Pancreas (tissue), 10 donors: ENCODE measurements at regions not wholly inside any gene's neighbourhood (a gene's known extent, or its start where the extent isn't known, plus 50 kb on each side); places are given as distances from the start of the nearest gene placed in this dataset.

Experiments
- ATAC-seq, 4 donors: fragments of 200-7000 bp; cut with Tn5 transposase; one replicate each; pipeline versions ENCODE4 v1.8.0 to v1.9.1; 2020; ENCODE audit warnings: mild to moderate bottlenecking in 4 of 4, moderate library complexity in 4 of 4
- DNase-seq, 6 donors: peaks; one replicate each; pipeline ENCODE4 v3.0.0-alpha.2; 2020
- FAIRE-seq: peaks from 2 replicates; lab custom pipeline; 2012; peaks lifted over from hg19 to GRCh38; lab: Jason Lieb, UNC
- H3K27ac ChIP-seq, 4 donors: fragments of 200-600 bp; sonication (generic); 1 replicate in 3 of 4; 2 replicates in 1 of 4; pipeline versions ENCODE4 v1.5.0 to v1.8.0; 2020
- H3K27me3 ChIP-seq, 4 donors: fragments of 200-600 bp; one replicate each; pipeline ENCODE4 v1.8.0; 2021
- H3K36me3 ChIP-seq, 3 donors: fragments of 200-600 bp; sonication (generic) in 1 of 3; one replicate each; pipeline versions ENCODE4 v1.5.0 to v1.8.0; 2020 to 2021
- H3K4me1 ChIP-seq, 3 donors: fragments of 200-600 bp; one replicate each; pipeline ENCODE4 v1.8.0; 2021
- H3K4me3 ChIP-seq, 4 donors: fragments of 200-600 bp; sonication (generic) in 2 of 4; one replicate each; pipeline versions ENCODE4 v1.5.0 to v1.8.0; 2020 to 2021
- H3K9me3 ChIP-seq, 4 donors: fragments of 200-600 bp; one replicate each; pipeline ENCODE4 v1.8.0; 2021
- CTCF ChIP-seq, 4 donors: fragments of 200-600 bp; sonication (generic) in 3 of 4; IDR thresholded peaks; one replicate each; pipeline versions ENCODE4 v1.5.0 to v1.8.0; 2021; ENCODE audit warnings: antibody characterized with exemption in 4 of 4
- WGBS, 2 donors: extraction: QIAGEN DNeasy Blood & Tissue Kit; methylation state at CpG; one replicate each; pipeline ENCODE4 v1.1.7; 2013; 5-methylcytosine and 5-hydroxymethylcytosine counted together
- intact Hi-C, 3 donors: fragments of 100-400 bp; cut with DNase I; formaldehyde crosslinking; loops; one replicate each; pipeline versions ENCODE4 v1.11.1 to v1.14.2; 2022
- donor health status: healthy with polysubstance abuse.
- donor health status: DM: no; HTN: no; CAD: no; lungs with moderate emphysema.
- donor health status: DM: no; HTN: no; CAD: no.
- donor health status: control.
- donor health status: control.
- donor health status: Bipolar disorder and iron deficiency.
- donor health status: DM: yes; HTN: yes; CAD: no.
- donor health status: DM: no; HTN: no; CAD: no.
- donor health status: DM: no; HTN: no; CAD: no.
- donor health status: DM: yes; HTN: yes; CAD: no.

- 29 to 43% methylated on average over 6 of the region's 6 CpGs for WGBS, 2 donors
- H3K4me3 ChIP-seq: no peak overlapping the region
- no peaks in the 10 kb centered on the region for H3K9me3 ChIP-seq
- no peak for TF ChIP-seq CTCF (IDR thresholded peaks at IDR 0.05)
- no peaks in the 10 kb centered on the region for H3K27me3 ChIP-seq
- H3K4me1 ChIP-seq: no peaks in the 10 kb centered on the region
- no peaks in the 10 kb centered on the region for H3K36me3 ChIP-seq
- no peak for DNase-seq
- no peak overlapping the region for H3K27ac ChIP-seq
- intact Hi-C loops: no loop called here
- FAIRE-seq: no peak
- no peak for ATAC-seq
These were observed 1025.6 kb upstream of the GYPC start for GRCh38 chr2:125630377-125630776.

- no peaks in the 10 kb centered on the region for H3K36me3 ChIP-seq
- no peak for TF ChIP-seq CTCF (IDR thresholded peaks at IDR 0.05)
- H3K4me1 ChIP-seq: no peaks in the 10 kb centered on the region
- no peak overlapping the region for H3K27ac ChIP-seq
- ATAC-seq (no peak), FAIRE-seq (no peak), DNase-seq (no peak)
- H3K27me3 ChIP-seq: no peaks in the 10 kb centered on the region
- H3K4me3 ChIP-seq: no peak overlapping the region
- H3K9me3 ChIP-seq: no peaks in the 10 kb centered on the region
- intact Hi-C loops: no loop called here
These were observed 1021.3 kb upstream of the GYPC start for GRCh38 chr2:125634662-125635061.

- FAIRE-seq (no peak), DNase-seq (no peak), ATAC-seq (no peak)
- H3K27ac ChIP-seq: no peak overlapping the region
- TF ChIP-seq CTCF (IDR thresholded peaks at IDR 0.05): no peak
- no peaks in the 10 kb centered on the region for H3K9me3 ChIP-seq
- H3K4me3 ChIP-seq: no peak overlapping the region
- 87 to 95% methylated on average over 1 of the region's 1 CpG for WGBS, 2 donors
- intact Hi-C loops: no loop called here
- no peaks in the 10 kb centered on the region for H3K4me1 ChIP-seq
- H3K27me3 ChIP-seq: no peaks in the 10 kb centered on the region
- no peaks in the 10 kb centered on the region for H3K36me3 ChIP-seq
These were observed 1017.6 kb upstream of the GYPC start for GRCh38 chr2:125638345-125638744.

GRCh38 chr2:125642032-125642431, 1013.9 kb upstream of the GYPC start:
- H3K27ac ChIP-seq: no peak overlapping the region
- TF ChIP-seq CTCF (IDR thresholded peaks at IDR 0.05): no peak
- H3K4me3 ChIP-seq: no peak overlapping the region
- DNase-seq: no peak
- H3K27me3 ChIP-seq: no peaks in the 10 kb centered on the region
- 68 to 86% methylated on average over 2 of the region's 2 CpGs for WGBS, 2 donors
- ATAC-seq: no peak
- no peaks in the 10 kb centered on the region for H3K9me3 ChIP-seq
- no peaks in the 10 kb centered on the region for H3K4me1 ChIP-seq
- FAIRE-seq: no peak
- intact Hi-C loops: no loop called here
- no peaks in the 10 kb centered on the region for H3K36me3 ChIP-seq

- intact Hi-C loops: no loop called here
- Histone ChIP-seq H3K4me1 (no peaks in the 10 kb centered on the region), H3K36me3 (no peaks in the 10 kb centered on the region), H3K4me3 (no peak overlapping the region), H3K27me3 (no peaks in the 10 kb centered on the region), H3K9me3 (no peaks in the 10 kb centered on the region), H3K27ac (no peak overlapping the region)
- 54 to 75% methylated on average over 2 of the region's 2 CpGs for WGBS, 2 donors
- ATAC-seq (no peak), DNase-seq (no peak), FAIRE-seq (no peak)
- TF ChIP-seq CTCF (IDR thresholded peaks at IDR 0.05): no peak
These were observed 1012.8 kb upstream of the GYPC start for GRCh38 chr2:125643128-125643527.
